D721Med (cell line): ENCODE measurements at regions not wholly inside any gene's neighbourhood (a gene's known extent, or its start where the extent isn't known, plus 50 kb on each side); places are given as distances from the start of the nearest gene placed in this dataset.

ENCODE experiments used
- DNase-seq: peaks from one replicate; pipeline ENCODE4 v3.0.0; 2011; ENCODE audit warnings: low spot score; ENCODE audit not compliant: insufficient read length
- FAIRE-seq: peaks from 2 replicates; lab custom pipeline; 2011; peaks lifted over from hg19 to GRCh38; lab: Jason Lieb, UNC
- TF ChIP-seq, protein P1 (sequence below): IDR thresholded peaks from 2 replicates; pipeline ENCODE4 v1.5.1; 2012; ENCODE audit warnings: mild to moderate bottlenecking, control low read depth; ENCODE audit not compliant: insufficient read depth; ENCODE audit errors: missing control alignments

DNA sequence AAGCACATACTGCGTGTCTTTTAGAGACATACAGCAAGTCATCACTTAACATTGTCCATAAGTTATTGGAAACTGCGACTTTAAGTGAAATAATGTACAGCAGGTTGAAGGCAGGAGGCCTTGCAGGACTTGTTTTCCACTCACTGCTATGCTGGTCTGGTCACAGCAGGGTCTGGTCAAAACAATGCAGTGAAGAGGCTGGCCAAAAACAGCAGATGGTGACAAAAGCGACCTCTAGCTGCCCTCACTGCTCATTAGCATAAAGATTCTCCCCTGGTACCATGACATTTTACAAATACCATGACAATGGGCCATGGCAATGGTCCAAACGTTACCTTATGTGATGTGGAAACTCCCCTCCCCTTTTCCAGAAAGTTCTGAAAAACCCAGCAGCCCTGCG, 1283.6 kb downstream of the FSTL5 start:
- TF ChIP-seq, protein P1, sequence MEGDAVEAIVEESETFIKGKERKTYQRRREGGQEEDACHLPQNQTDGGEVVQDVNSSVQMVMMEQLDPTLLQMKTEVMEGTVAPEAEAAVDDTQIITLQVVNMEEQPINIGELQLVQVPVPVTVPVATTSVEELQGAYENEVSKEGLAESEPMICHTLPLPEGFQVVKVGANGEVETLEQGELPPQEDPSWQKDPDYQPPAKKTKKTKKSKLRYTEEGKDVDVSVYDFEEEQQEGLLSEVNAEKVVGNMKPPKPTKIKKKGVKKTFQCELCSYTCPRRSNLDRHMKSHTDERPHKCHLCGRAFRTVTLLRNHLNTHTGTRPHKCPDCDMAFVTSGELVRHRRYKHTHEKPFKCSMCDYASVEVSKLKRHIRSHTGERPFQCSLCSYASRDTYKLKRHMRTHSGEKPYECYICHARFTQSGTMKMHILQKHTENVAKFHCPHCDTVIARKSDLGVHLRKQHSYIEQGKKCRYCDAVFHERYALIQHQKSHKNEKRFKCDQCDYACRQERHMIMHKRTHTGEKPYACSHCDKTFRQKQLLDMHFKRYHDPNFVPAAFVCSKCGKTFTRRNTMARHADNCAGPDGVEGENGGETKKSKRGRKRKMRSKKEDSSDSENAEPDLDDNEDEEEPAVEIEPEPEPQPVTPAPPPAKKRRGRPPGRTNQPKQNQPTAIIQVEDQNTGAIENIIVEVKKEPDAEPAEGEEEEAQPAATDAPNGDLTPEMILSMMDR: no peak
- DNase-seq (no peak), FAIRE-seq (no peak)

DNA sequence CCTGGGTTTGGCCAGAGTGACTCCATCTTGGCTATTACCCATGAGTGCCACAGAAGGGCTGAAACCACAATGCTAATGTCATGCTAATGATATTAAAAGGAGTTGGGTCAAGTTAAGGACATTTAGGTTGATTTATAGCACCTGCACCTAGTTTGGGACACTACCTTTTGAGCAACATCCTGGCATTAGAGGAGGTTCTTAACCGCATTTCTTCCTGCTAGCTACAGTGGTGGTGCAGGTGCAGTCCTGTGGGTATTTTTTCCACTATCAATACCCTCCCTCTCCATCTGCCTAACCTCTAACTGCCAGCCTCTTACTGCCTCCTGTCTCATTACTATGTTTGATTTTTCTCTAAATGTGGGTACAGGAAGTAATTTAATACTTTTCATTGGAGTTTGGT, 1276.1 kb downstream of the FSTL5 start:
- FAIRE-seq (no peak), DNase-seq (no peak)
- TF ChIP-seq, protein P1: no peak

DNA sequence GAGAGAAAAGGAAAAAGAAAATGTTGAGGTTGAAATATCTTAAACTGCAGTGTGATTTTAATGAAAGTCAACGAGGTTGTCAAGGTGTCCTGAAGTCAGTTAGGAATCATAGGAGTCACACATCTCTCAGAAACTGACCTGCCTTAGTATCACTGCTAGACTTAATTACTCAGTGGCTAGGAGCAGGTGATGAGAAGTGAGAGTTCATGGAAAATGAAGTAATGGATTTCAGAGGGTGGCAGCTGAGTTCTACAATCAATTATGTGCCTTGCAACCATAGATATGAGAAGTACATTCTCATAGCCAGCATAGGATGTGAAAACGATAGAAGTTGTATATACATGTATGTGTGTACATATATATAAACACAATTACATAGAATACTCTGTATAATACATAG, 1269.7 kb downstream of the FSTL5 start:
- TF ChIP-seq, protein P1: no peak
- FAIRE-seq: no peak
- no peak for DNase-seq

DNA sequence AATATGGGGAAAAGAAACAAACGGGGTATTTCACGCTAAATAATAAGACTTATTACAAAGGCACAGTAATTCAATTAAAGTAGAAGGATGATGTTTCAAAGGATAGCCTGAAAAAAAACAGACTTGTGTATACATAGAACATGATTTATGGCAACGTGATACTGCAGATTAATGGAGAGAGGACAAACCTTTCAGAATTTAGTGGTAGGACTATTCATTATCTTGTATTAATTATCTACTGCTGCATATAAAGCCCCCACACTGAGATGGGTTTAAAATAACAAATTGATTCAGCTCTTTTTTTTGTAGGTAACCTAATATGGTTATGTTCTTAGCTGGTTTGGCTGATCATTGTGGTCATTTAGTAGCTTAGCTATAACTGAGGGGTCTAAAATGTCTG, 1269.0 kb downstream of the FSTL5 start:
- no peak for DNase-seq
- TF ChIP-seq, protein P1: no peak
- no peak for FAIRE-seq

DNA sequence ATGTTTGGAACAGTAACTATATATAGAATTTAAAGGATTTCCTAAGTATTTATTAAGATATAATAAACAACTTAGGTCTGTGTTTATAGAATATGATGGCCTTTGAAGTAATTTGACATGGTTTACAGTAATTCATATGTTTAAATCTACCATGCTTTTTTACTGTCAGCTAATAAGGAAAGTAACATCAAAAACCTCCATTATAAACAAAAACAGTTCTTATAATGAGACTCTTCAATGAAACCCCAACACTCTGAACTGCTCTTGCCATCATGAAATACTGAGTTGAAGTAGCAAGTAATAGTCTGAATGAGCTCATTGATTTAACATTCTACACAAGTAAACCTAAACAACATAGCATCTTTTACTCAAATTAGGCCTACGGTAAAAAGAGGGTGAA, 1236.5 kb downstream of the FSTL5 start:
- no peak for FAIRE-seq

DNA sequence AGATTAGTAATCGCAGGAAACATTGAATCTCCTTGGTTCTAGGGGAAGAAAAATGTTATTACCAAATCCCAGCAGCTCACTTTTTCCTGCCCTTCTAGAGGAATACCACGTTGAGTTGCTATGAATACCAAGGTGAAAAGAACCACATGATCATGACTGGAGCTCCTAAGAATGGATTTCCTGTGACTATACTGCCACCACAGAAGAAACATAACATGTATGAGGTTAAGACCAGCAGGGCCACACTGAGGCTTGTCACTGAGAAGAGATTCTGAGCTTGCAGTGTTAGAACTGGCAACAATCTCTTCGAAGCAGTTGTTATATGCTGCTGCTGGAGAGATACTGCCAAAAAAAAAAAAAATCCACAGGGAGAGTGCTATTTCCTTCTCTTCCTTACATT, 1235.3 kb downstream of the FSTL5 start:
- DNase-seq (no peak), FAIRE-seq (no peak)
- TF ChIP-seq, protein P1: no peak

More for the DNA sequence above, 1236.5 kb downstream of the FSTL5 start:
- no peak for DNase-seq
- TF ChIP-seq, protein P1: no peak

DNA sequence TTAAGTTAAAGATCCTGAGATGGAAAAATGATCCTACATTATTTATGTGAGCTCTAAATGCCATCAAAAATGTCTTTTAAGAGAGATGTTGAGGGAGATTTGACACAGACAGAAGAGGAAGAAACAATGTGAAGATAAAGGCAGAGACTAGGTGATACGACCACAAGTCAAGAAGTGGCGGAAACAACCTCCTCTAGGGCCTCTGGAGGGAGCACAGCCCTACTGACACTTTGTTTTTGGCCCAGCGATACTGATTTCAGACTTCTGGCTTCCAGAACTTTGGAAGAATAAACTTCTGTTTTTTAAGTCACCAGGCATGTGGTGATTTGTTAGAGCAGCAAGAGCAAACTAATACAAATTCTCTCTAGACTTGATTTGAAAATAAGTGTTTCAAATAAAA, 1216.1 kb downstream of the FSTL5 start:
- TF ChIP-seq, protein P1: no peak
- DNase-seq: no peak
- FAIRE-seq: no peak
